DND-41 (cell line): ENCODE measurements at regions not wholly inside any gene's neighbourhood (a gene's known extent, or its start where the extent isn't known, plus 50 kb on each side); places are given as distances from the start of the nearest gene placed in this dataset.

Source experiments
- CTCF ChIP-seq: IDR thresholded peaks from 2 replicates; pipeline ENCODE4 v1.5.1; 2012; ENCODE audit warnings: borderline replicate concordance, low read length, moderate library complexity, mild to moderate bottlenecking; ENCODE audit not compliant: poor library complexity, severe bottlenecking; ENCODE audit errors: extremely low read depth
- EZH2 ChIP-seq: IDR thresholded peaks from 3 replicates; pipeline ENCODE4 v1.6.1; 2012; ENCODE audit warnings: borderline replicate concordance, low read depth, mild to moderate bottlenecking, moderate library complexity, low read length, inconsistent platforms; ENCODE audit not compliant: severe bottlenecking

GRCh38 chr2:67103157-67103556, 294.0 kb upstream of the ETAA1 start:
- TF ChIP-seq CTCF: no peak
- no peak for TF ChIP-seq EZH2
